GM12874 (cell line): ENCODE measurements at regions not wholly inside any gene's neighbourhood (a gene's known extent, or its start where the extent isn't known, plus 50 kb on each side); places are given as distances from the start of the nearest gene placed in this dataset.

Experiments
- TF ChIP-seq, protein P1 (sequence below): IDR thresholded peaks from 2 replicates; pipeline ENCODE4 v1.5.1; 2011; ENCODE audit warnings: low read depth, mild to moderate bottlenecking, control low read depth, low read length, moderate library complexity; ENCODE audit not compliant: insufficient read depth

DNA sequence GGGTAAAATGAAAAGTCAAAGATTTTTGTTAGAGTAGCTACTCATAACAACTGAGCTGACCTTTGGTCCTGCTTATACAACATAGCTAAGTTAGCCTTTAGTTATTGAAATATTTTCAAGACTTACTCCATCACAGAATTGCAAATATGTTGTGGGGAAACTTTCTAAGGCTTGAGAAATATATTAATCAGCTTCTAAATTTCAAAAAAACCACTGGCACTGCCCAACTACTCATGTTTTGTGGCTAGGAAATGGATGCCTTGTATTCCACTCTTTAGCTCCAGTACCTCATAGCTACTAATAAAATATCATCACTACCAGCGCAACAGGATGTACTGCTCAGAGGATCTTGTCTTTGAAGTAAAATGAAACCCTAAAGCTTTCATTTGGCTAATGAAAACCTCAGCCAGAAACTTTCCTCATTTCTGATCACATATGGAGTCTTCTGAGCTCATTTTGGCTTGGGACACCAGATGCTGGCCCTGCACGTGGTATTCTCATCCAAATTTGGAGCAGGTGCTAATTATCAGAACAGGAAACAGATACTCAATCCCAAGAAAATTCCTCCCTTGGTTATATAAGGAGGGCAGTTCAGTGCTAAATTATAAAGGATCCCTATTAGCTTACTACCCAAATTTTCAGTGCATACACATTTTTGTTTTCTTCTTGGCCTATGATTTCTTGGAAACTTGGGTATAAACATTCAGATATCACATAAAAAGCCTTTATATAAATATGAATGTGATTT, 690.7 kb downstream of the ADGRL2 start:
- TF ChIP-seq, protein P1, sequence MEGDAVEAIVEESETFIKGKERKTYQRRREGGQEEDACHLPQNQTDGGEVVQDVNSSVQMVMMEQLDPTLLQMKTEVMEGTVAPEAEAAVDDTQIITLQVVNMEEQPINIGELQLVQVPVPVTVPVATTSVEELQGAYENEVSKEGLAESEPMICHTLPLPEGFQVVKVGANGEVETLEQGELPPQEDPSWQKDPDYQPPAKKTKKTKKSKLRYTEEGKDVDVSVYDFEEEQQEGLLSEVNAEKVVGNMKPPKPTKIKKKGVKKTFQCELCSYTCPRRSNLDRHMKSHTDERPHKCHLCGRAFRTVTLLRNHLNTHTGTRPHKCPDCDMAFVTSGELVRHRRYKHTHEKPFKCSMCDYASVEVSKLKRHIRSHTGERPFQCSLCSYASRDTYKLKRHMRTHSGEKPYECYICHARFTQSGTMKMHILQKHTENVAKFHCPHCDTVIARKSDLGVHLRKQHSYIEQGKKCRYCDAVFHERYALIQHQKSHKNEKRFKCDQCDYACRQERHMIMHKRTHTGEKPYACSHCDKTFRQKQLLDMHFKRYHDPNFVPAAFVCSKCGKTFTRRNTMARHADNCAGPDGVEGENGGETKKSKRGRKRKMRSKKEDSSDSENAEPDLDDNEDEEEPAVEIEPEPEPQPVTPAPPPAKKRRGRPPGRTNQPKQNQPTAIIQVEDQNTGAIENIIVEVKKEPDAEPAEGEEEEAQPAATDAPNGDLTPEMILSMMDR, result no peak

DNA sequence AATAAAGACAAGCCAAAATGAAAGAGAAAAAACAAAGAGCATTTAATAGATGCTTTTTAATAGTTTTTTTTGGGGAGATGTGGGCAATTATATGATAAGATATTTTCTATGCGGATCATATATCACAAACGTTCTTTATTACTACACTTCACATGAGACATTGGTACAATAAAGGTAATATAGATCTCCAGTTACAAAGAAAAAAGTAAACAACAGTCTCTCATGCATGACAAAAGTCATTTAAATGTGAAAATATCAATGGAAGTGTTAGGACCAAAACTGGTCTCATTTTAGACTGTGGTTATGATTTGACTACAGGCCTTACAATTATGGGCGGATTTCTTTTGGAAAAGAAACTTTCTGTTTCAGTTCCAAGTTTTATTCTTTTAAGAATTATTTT, 687.0 kb downstream of the ADGRL2 start:
- TF ChIP-seq, protein P1, result no peak

DNA sequence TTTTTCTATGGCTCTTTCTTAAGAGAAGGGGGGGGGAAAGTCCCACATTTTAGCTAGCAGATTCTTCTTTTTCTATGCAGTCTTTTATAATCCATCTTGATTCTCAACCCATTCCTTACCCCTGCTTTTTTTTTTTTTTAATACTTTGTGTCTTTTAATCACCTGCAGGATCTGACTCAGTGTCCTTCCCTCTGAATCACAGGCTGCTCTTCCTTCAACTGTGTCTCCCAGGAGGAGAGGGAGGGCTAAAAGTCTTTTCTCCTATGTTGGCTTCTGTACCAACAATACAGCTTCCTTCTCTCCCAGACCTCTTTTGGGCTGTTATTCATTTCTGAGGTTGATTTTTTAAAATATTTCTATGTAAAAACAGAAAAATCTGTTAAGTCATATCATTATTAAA, 686.2 kb downstream of the ADGRL2 start:
- TF ChIP-seq, protein P1, result no peak

DNA sequence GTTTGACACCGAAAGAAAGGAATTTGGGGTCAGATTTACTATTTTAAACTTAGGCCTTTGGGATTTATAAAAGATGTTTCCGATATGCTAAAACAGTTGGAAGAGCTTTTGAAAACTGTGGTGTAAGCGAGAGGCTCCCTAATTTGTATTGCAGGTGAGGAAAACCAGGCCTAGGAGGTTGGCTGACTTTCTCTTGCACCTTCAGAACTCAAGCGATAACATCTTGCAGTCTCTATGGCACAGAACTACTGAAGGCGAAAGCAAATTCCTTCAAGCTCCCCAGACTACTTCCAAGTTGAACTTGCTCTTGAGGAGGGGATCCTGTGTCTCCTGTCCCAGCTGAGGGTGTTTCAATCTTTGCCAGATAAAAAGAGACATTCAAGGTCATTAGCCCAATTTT, 685.7 kb downstream of the ADGRL2 start:
- TF ChIP-seq, protein P1, result no peak

DNA sequence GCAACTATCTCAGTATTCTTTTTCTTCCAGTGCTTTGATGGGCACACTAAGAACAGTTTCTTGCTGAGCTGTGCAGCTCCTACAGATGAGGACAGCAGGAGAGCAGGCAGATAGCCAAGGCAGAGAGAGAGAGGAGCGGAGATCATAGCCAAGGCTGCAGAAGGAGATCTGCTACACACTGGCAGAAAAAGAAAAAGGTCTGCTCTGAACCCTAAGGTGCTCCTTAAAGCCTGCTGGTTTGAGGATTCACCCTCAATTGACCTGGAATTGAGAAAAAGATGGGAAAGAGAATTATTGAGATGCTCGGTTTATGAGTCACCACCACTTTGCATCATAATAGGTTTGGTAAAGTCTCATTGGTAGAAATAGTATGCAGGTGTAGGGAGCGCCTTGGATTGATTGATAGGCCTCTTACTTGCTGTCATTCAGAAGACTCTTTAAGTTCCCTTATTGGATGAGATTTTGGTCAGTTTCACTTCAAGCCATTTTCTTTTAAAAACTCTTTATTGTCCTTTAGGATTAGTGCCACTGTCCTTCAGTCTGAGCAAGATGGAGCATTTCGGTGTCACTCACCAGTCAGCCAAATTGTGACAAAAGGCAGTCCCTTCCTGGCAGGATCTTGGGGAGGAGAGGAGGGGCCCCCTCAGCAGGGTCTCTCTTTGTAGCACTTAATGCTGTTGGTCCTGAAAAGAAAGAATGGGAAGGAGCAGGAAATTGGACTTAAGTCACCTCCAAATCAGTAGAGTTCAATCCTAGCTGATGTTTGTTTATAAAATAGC, 685.0 kb downstream of the ADGRL2 start:
- TF ChIP-seq, protein P1, result no peak

DNA sequence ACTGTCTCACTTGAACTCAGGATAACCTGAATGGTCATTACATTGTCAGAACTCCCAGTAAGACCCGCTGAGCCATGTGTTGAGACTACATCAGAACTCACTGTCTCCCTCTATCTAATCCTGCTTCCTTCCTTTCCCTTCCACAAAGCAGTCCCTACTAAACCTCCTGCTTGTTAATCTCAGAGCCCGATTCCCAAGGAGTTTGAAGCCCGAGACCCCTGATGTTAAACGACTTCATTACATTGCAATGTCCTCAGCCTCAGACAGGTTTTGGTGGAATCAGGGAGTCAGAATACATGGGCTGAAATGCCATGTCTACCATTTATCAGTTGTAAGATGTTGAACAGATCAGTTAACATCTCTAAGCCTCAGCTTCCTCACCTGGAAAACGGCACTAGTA, 682.4 kb downstream of the ADGRL2 start:
- TF ChIP-seq, protein P1, result no peak

DNA sequence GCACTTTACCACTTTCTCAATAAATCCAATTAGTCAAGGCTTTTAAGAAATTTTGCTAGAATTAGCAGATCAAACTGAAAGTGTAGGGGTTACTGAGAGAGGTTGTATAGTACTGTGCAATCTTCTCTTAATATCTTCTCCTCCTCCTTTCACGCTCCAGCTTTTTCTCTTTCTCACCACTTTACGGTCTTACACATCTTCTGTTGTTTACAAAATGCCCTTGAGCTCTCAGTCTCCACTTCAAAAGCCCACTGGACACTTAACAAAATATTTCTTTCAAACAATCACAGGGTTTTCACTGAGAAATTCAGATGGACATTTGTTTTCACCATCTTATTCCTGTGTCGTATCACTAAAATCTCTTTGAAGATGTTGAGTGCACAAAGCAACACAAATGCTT, 678.2 kb downstream of the ADGRL2 start:
- TF ChIP-seq, protein P1, result no peak
